PFSK-1 (cell line): ENCODE measurements at regions not wholly inside any gene's neighbourhood (a gene's known extent, or its start where the extent isn't known, plus 50 kb on each side); places are given as distances from the start of the nearest gene placed in this dataset.

Experiments used
- FOXP2 ChIP-seq: optimal IDR thresholded peaks from 2 replicates; pipeline ENCODE3; 2011; ENCODE audit warnings: borderline replicate concordance, control low read depth, inconsistent platforms; ENCODE audit not compliant: insufficient read depth; ENCODE audit errors: extremely low read length, extremely low read depth
- POLR2AphosphoS5 ChIP-seq: IDR thresholded peaks from 2 replicates; pipeline ENCODE4 v1.6.1; 2012; ENCODE audit warnings: low read depth, mild to moderate bottlenecking, control low read depth, low read length, moderate library complexity
- REST ChIP-seq, 2 experiments: IDR thresholded peaks; 2 replicates each; pipeline versions ENCODE4 v1.6.1 to v1.8.0; 2011 to 2012; ENCODE audit warnings: low read depth in 2 of 2, low read length in 2 of 2, control low read depth in 1 of 2, inconsistent platforms in 1 of 2, mild to moderate bottlenecking in 1 of 2, moderate library complexity in 1 of 2; ENCODE audit not compliant: insufficient read depth in 1 of 2
- SIN3A ChIP-seq: IDR thresholded peaks from 2 replicates; pipeline ENCODE4 v1.6.1; 2012; ENCODE audit warnings: mild to moderate bottlenecking, low read length, moderate library complexity, borderline replicate concordance; ENCODE audit not compliant: insufficient read depth
- TAF1 ChIP-seq: IDR thresholded peaks from 2 replicates; pipeline ENCODE4 v1.6.1; 2012; ENCODE audit warnings: low read length, control low read depth, borderline replicate concordance; ENCODE audit not compliant: insufficient read depth

DNA sequence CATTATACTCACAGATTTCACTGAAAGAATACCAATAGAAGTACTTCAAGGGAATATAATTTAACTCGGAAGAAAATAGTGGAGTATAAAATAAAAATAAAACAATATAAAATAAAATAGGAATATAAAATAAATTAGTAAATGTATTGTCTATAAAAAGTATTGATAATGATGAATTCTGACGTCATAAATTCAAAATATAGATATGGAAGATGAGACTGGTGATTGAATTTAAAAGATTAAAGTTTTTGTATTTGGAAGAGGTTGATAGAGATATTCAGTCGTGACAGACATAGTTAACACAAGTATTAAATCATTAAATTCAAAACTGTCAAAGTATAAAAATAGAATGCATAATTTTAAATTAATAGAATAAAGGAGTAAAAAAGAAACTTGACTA is 964.9 kb upstream of the C9orf72 start:
- TF ChIP-seq REST (IDR thresholded peaks at IDR 0.05; ENCODE audit: insufficient read depth in 1 of 2, low read depth in 2 of 2, low read length in 2 of 2): no peak
- no peak for TF ChIP-seq SIN3A
- no peak for TF ChIP-seq TAF1
- no peak for TF ChIP-seq FOXP2
- TF ChIP-seq POLR2AphosphoS5: no peak

DNA sequence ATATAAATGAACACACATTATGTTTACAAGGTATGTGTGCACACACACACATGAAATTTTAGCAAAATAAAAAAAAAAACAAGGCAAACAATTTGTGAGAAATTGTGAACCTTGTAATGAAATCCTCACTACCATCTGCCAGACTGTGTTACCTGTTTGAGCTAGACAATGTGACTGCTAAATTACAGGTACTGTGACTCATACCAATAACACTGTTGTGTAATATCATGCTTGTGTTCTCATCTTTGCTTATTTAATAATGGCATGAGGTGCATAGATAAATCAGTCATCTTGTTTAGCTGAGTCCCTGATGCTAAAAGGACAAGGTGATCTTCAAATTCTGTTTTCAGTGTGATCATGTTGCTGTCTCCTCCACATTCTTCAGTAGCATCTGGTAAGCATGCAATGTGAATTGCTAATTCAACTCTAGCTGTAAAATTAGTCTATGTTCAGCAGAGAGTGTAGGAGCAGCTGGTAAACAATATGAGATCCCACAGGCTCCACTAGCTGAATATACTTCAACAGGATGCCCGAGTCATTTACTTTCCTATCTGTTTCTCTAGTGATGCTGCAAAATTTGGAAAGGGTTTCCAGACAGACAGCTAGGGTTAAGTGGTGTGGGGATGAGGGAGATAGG is 966.3 kb upstream of the C9orf72 start:
- no peak for TF ChIP-seq REST (IDR thresholded peaks at IDR 0.05; ENCODE audit: insufficient read depth in 1 of 2, low read depth in 2 of 2, low read length in 2 of 2)
- no peak for TF ChIP-seq TAF1
- TF ChIP-seq SIN3A: no peak
- TF ChIP-seq FOXP2: no peak
- TF ChIP-seq POLR2AphosphoS5: no peak

GRCh38 chr9:28542928-28543327 is 969.6 kb upstream of the C9orf72 start:
- no peak for TF ChIP-seq FOXP2
- no peak for TF ChIP-seq TAF1
- no peak for TF ChIP-seq SIN3A
- no peak for TF ChIP-seq REST (IDR thresholded peaks at IDR 0.05; ENCODE audit: insufficient read depth in 1 of 2, low read depth in 2 of 2, low read length in 2 of 2)
- no peak for TF ChIP-seq POLR2AphosphoS5

DNA sequence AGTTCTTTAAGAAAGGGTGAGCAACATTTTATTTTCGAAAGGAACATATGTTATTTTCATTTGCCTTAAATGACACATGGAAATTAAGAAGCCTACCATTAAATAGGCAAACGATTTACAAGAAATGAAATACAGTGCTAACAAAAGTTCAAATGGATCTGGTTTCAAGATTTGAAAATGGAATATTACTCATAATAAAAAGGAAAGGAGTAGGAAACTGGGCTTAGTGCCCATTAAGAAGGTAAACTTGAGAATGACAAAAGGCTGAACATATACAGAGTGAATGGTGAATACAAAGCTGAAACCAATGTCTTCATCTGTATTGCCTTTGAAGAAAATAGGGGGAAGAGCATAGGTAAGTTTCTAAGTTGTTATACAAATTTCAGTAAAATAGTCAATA is 974.2 kb upstream of the C9orf72 start:
- TF ChIP-seq REST (IDR thresholded peaks at IDR 0.05; ENCODE audit: insufficient read depth in 1 of 2, low read depth in 2 of 2, low read length in 2 of 2) (no peak), FOXP2 (no peak), SIN3A (no peak), TAF1 (no peak), POLR2AphosphoS5 (no peak)
